NCI-H2107 treated with DMSO at 0.1 percent for 48 hours (cell line): ENCODE measurements at regions not wholly inside any gene's neighbourhood (a gene's known extent, or its start where the extent isn't known, plus 50 kb on each side); places are given as distances from the start of the nearest gene placed in this dataset.

Source experiments
- DNase-seq: peaks from one replicate; lab custom pipeline; 2025; ENCODE audit not compliant: unreplicated experiment; lab: John Stamatoyannopoulos, UW

DNA sequence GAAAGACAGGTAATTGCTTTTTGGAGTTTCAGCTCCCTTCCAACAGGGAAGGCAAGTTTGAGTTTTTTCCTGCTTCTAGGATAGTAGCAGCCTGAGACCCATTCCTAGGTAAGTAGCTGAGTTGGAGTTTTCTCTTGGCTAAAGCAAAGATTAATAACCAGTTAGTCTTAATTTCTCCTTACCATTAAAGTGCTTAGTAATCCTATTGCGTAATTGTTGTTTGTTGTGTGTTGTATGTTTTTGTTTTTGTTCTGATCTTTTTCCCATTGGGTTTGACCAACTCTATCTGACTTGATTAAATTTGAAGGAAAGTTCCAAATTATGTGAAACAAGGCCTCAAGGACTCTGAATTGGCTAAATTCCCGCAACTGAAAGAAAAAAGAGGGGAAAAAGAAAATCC is 83.5 kb downstream of the TBX22 start:
- DNase-seq, result no peak

DNA sequence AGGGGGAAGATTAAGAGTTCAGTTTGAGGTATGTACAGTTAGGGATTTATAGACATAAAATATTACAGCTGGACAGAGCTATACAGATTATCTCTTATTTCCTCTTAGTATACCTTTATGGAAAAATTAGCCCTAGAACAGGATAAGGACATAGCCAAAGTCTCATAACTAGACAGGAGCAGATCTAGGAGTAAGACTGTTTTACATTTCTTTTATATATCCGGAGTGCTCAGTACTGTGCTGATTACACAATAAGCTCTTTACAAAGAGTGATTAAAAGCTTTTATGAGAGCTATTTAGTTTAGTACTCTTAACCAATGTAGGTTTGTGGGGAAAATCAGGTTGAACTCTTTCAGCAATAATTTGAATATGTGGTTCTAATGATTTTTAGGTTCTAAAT is 105.8 kb downstream of the TBX22 start:
- no peak for DNase-seq

DNA sequence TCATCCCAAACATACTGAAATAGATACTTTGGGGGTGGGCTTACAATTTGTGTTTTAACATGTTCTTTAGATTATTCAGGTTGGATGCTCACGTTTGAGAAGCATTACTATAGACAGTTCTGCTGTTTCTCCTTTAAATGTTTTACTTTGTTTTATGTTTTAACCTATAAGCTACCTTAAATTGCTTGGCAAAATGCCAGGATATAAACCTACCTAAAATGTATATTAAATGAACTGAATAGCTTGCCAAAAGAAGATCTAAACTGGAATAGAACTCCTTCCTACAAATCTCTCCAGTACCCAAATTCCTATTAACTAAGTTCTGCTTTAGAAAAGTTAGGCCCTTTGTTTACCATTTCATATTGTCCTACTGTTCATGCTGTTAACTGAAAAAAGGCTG is 124.4 kb downstream of the TBX22 start:
- DNase-seq, result no peak

DNA sequence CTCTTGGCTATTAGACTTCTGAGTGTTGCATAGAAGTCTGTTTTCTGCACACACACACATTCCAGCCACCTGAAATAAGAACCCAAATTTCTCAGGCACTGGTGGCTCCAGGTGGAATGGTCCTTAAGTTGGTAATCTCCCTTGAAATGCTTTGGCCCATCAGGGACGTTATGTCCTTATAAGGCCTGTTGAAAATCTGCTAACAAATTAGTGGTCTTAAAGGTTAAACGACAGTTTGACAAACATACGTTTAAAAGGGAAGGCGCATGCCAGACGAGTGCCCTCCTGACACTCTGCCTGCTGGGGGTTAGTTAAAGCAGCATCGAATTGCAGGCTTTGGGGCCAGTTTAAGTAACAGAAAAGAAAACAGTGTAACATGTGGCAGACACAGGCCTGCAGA is 125.0 kb downstream of the TBX22 start:
- no peak for DNase-seq

DNA sequence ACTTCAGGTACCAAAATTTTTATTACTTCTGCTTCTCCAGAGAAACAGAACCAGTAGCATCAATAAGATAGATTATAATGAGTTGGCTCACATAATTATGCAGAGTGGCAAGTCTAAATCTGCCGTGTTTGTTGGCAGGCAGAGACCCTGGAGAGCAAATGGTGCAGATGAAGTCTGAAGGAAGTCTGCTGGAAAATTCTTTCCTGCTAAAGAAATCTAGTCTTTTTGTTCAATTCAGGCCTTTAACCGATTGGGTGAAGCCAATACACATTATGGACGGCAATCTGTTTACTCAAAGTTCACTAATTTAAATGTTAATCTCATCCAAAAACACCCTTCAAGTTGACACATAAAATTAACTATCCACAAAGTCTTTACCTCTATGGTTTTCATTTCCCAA is 156.0 kb downstream of the TBX22 start:
- no peak for DNase-seq

DNA sequence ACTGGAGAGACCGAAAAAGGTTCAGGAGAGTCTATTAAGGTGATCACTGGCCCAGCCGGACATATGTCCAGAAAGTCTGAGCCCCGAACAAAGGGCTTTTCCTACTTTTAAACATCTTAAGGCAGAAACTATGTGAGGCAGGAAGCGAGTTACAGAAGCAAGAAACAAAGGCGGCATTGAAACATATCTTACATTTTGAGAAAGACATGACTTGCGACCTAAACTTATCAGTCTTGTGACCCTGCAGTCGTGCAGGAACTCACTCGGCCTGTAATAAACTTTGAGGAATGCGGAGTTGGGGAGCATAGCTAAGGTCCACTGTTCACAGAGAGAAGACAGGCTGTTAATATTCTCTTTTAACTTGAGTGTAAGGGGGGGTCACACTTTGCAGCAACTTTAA is 158.7 kb downstream of the TBX22 start:
- DNase-seq, result no peak

DNA sequence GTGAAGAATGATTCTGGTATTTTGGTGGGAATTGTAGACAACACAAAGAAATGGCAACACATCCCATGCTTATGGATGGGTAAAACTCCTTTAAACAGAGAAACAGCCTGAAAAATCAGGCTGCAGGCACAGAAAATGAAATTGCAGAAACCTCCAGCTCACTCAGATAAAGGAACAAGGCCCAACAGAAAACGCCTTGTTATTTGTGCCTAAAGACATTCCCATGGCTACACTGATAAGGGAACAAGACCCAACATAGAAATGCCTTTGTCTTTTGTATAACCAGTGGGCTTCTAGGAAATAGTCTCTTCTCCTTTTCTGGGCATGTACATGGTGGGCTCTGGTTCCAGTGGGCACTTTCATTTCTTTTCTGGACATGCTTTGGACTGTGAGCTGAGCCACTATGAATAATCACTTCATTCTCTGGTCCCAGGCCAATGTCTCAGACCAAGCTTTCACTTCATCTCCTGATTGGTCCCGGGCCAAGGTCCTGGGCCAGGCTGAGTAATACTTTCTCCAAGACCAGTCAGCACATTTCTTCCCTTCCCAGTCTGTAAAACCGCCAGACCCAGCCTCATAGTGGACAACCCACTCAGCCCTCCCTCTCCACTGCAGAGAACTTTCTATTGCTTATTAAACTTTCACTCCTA is 160.5 kb downstream of the TBX22 start:
- DNase-seq, result no peak

DNA sequence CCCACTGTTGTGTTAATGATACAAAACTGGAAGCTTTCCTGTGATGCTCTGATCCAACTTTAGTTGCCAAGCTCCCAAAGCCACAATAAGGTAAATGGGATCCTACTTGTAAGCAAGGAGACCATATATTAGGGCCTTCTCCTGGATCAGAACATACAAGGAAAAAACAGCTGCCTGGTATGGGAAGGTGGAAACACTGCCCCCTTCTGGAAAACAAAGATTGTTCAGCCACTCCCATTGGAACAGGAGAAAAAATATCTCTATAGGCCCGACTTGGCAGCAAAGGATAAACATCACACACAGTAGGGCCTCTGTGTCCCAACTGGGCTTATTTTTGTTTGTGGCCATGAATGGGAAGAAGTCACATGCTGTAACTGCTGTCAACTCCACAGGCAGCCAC is 166.5 kb downstream of the TBX22 start:
- DNase-seq, result no peak

DNA sequence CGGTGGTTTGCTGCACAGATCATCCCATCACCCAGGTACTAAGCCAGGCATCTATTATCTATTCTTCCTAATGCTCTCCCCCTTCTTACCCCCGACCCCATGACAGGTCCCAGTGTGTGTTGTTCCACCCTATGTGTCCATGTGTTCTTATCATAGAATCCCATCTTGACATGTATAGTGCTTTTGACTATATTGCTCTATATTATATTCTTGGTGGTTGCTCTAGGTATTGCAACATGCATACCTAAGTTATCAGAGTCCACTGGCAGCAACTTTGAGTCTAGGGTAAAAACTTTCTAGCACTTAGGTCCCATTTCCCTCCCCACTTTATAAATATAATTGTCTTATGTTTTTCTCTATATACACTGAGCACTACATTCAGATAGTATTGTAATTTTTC is 170.3 kb downstream of the TBX22 start:
- no peak for DNase-seq

DNA sequence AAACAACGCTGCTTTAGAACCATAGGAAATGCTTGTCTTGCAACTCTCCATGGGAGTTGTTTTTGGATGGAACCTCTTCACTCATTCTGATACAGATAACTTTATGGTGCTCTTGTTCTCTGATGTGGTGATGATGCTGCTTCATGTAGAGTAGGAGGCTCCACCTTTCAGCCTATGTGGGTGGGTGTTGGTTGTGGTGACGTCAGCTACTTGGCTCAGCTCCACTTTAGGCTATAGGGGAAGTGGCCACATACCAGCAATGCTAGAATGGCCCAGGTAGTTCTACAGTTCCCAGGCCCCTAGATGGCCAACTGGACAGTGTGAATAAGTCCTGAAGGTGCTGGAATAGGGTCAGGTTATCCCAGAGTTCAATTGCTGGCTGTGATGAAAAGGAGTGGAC is 192.1 kb downstream of the TBX22 start:
- no peak for DNase-seq

DNA sequence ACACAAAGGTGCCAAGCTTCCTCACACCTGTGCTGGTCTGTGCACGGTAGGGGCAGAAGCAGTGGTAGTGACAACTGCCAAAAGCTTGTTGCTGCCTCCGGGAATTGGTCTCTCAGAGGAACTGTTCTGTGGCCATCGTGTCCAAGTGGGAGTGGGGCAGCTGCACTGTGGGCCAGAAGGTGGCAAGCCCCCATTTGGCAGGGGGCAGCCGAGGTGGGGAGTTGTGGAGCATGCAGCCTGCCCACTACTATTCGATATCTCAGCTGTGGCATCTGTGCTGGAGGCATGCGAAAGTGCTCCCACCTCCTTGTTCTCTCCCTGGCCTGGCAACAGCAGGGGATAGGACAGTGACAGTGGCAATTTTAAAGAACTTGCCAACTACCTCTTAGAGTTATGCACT is 192.8 kb downstream of the TBX22 start:
- DNase-seq, result no peak

DNA sequence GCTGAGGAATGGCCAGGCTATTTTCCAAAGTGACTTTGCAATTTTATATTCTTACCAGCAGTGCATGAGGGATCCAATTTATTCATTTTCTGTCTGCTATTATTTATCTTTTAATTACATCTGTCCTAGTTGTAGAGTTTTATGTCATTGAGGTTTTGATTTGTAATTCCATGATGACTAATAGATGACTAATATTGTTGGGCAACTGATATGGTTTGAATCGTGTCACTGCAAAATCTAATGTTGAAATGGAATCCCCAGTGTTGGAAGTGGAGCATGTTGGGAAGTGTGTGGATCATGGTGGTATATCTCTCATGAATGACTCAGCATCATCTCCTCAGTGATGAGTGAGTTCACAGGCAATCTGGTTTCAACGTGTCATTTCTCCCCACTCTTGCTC is 201.5 kb downstream of the TBX22 start:
- DNase-seq, result no peak

DNA sequence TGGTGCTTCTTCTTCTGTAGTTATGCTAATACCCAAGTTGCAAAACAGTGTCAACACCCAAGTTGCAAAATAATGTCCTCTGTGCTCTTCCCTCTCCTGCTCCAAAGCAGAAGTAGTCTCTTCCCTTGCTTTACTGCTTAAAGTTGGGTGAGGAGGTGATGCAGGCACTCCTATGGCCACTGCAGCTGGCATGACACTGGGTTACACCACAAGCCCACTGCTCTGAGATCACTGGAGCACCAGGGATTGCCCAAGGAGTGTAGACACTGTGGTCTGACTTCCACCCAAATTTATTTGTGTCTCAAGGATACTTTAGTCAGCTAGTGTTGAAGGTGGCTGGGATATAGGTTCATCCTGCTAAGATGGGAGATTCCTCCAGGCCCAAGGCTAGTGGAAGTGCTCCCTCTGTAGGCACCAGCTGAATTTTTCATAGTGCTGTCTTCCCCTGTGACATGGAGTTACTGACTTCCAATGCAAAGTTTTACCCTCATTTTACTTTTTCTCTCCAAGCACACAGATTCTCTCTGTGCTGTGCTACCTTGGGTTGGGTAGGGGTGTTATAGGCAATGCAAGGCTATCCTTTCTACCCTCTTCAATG is 196.2 kb upstream of the TENT5D start:
- no peak for DNase-seq

DNA sequence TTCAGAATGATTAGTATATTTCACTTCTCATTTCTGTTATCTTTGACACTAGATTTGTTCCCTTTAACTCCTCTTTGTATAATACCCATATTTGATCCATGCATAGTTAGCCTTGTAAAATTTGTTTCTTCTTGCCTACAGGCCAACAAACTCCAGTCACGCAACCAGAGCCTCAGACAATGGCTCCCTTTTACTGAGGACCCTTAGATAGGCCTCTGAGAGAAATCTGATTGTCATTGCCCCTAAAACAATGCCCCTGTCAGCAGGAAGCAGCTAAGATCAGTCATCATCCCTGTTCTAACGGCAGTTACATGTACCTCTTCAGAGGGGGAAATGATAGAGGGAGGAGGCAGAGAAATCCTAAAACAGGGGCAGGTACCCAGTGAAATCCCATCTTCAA is 190.6 kb upstream of the TENT5D start:
- no peak for DNase-seq

DNA sequence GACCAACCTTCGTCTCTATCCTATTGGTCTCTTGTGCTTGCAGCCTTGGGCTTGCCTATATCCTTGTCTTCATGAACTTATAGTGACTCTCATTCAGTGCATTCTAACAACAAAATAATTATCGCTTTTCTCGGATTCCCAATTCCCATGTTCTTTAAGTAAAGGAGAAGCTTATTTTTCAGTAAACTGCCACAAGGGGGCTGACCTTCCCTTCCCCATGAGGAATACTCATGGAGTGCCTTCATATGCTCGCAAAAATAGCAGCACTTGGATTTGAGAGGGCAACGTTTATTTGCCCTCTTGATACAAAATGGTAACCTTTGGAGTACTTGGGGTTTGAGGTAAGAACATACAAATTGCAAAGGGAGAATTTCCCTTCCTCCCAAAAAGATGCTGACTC is 183.2 kb upstream of the TENT5D start:
- no peak for DNase-seq

DNA sequence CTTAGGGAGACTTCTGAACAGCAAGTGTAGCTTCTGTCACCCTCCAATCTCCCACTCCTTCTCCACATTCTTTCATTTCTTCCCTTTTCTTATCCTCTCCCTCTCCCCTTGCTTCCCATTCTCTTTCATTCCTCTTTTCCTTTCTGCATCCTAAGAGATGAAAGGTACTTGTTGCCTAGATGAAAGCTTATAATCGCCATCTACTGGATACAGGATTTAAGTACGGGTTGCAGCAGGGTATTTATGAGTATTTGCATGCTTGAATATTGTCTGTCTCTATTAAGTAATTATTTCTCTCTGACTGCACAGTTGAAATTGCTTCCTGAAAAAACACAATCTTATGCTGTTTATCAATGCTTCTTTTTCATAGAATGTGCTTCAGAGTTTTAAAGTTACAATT is 174.0 kb upstream of the TENT5D start:
- peak; percentile 2 for DNase-seq

DNA sequence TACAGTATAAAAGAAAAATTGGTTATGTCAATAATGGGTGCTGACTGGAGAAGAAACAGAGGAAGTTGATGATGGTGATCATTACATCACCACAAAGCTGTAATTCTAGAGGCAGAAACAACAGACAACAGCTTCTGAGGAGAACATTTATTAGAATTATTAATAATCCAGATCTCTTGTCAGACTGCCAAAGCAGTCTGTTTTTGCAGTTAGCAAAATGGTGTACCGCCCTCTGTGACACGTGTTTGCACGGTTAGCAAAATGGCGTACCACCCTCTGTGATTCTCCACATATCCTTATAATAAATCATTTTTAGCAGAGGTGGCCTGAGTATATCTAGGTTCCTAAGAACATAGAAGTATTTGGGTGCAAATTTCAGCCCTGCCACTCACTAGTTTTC is 154.0 kb upstream of the TENT5D start:
- no peak for DNase-seq

DNA sequence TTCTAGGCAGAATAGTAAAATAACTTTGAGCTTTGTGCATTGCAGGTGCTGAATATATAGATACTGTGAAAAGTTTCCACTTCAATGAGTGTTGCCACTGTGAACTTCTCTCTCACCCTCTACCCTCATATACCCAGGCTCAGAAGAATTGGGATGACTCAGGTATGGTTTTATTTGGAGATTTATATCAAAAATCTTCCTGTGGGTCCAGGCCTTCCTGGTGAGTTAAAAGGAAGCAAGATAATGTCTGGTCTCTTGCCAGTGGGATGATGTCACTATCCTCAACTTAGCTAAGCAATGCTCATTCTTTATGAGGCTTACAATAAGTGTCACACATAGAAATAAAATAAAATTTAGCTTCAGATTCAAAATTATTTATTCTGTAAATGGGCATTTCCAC is 153.3 kb upstream of the TENT5D start:
- no peak for DNase-seq

DNA sequence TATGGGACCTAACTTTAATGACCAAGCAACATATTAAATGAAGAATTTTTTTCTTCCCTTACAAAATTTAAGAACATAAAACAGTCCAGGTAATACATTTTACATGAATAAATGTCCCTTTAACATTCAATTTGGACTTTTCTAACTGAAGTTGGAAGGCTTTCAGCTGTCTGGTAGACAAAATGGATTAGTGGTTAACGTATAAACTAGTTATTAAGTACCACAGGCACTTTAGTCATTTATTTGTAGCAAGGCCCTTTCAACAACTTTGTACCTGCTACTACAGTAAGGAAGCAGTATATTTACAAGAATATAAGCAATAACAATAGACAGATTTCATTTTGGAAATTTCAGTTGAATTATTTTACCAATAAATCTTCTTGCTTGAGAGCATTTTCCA is 152.5 kb upstream of the TENT5D start:
- DNase-seq, result no peak

DNA sequence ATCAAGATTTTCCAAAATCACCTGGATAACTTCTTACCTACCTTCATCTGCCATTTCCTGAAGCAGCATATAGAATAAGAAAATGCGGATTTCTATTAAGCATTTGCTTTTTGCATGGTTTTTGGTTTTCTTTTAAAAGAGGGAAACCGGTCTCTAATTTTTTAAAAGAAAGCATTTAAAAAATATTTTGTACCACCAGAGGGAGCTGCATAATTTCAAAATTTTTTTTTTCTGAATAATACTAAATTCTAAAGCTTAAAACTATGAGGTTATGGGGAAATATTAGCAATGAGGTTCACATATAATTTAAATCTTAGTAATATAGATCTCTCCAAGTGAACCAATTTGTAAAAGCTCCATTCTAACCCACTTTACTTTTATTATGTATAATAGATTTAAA is 137.7 kb upstream of the TENT5D start:
- no peak for DNase-seq

DNA sequence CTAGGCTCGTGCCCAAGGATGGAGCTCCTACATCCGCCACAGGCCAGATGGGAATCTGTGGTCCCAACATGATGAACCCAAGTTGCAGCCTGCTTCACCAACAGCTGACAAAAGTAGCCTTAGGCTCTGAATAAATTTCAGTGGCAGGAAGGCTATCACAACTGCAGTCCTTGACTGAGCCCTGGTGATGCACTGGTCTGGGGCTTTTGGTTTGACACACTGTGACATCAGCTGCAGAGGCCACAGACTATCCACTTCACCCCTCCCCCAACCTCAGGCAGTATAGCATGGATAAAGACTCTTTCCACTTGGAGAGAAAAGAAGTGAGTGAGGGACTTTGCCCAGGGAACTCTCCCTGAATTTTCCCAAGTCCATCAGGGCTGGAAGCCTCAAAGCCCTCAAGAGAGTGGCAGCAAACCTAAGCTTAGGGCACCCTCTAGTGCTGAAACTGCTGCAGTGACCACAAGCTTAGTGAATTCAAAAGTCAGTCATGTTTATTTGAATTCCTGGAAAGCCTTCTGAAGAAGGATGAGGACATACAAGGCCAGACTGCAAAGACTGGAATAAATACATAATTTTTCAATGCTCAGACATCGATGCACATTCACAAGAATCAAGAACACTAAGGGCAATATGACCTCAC is 135.0 kb upstream of the TENT5D start:
- no peak for DNase-seq

DNA sequence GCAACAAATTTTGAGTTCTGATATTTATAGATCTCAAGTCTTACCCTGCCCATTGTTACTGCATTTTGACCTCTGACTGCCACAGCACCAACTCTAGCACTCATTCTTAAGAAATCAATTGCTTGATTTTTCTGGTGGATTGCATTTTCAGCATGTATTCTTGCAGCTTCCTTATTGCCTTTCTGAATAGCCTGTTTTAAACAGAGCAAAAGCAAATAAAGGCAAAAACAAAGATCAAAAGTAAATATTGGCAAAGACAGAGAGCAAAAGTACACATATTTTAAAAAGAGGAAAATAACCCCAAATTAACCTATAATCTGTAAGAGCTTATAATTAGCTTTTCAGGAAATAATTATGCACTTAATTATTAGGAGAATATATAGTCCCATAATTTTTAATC is 129.4 kb upstream of the TENT5D start:
- no peak for DNase-seq

DNA sequence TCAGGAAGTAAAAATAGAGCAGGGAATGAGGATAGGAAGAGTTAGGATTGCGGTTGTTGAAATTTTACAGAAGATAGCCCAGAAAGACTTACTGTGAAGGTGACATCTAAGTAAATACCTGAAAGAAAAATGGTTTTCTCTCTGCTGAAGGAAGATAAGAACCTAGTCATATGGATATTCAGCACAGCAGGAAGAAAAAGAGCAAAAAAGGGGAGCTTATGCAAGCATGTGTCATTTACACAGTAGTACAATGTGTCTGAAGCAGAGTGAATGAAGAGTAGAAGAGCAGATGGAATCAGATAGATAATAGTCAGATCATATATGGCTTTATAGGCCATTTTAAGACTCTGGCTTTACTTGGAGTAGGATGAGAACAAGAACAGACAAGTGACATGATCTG is 126.9 kb upstream of the TENT5D start:
- DNase-seq, result no peak
